GM18909 (cell line): ENCODE measurements at regions not wholly inside any gene's neighbourhood (a gene's known extent, or its start where the extent isn't known, plus 50 kb on each side); places are given as distances from the start of the nearest gene placed in this dataset.
"Not testable (repeated sequence)": the region's sequence is repeated elsewhere in the genome, so short reads cannot be mapped to it uniquely, and the experiment has no call there.

Source experiments
- ATAC-seq: cut with Tn5 transposase; IDR thresholded peaks from one replicate; pipeline ENCODE4 v1.9.1; 2021; ENCODE audit warnings: mild to moderate bottlenecking; ENCODE audit not compliant: unreplicated experiment, poor library complexity

DNA sequence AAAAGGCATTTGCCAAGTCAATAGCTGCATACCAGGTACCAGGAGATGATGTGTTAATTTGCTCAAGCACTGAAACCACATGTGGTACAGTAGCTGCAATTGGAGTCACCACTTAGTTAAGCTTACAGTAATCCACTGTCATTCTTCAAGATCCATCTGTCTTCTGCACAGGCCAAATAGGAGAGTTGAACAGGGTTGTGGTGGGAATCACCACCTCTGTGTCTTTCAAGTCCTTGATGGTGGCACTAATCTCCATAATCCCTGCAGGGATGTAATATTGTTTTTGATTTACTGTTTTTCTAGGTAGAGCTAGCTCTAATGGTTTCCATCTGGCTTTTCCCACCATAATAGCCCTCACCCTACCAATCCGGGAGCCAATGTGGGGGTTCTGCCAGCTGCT lies 91.9 kb downstream of the FCRL5 start:
- ATAC-seq: no peak

- no peak for ATAC-seq
These were observed 95.0 kb downstream of the FCRL5 start for GRCh38 chr1:157457279-157457678.

GRCh38 chr1:157455318-157455717 lies 97.0 kb downstream of the FCRL5 start:
- ATAC-seq: no peak

DNA sequence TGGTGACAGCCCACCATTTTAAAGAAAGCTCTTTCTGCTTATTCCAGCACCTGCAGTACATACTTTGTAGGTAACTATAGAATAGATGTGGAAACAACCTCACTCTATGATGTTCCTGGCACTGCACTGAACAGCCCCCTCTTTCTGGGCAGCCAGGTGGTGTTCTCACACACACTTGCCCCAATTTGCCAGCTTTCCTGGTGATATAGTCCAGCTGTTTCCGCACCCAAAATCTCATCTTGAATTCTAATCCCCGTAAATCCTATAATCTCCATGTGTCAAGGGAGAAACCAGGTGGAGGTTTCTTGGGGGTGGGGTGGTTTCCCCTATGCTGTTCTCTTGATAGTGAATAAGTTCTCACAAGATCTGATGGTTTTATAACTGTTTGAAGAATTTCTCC lies 102.2 kb downstream of the FCRL5 start:
- ATAC-seq: no peak

- no peak for ATAC-seq
These were observed 103.7 kb downstream of the FCRL5 start for GRCh38 chr1:157448636-157449035.

GRCh38 chr1:157446356-157446755 lies 106.0 kb downstream of the FCRL5 start:
- not testable (repeated sequence) for ATAC-seq

DNA sequence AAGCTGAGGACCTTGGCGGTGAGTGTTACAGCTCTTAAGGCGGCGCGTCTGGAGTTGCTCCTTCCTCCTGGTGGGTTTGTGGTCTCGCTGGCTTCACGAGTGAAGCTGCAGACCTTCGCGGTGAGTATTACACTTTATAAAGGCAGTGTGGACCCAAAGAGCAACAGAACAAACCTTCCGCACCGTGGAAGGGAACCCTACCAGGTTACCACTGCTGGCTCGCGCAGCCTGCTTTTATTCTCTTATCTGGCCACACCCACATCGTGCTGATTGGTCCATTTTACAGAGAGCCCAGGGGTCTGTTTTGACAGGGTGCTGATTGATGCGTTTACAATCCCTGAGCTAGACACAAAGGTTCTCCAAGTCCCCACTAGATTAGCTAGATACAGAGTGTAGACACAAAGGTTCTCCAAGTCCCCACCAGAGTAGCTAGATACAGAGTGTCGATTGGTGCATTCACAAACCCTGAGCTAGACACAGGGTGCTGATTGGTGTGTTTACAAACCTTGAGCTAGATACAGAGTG lies 106.6 kb downstream of the FCRL5 start:
- not testable (repeated sequence) for ATAC-seq

- ATAC-seq: no peak
These were observed 110.2 kb downstream of the FCRL5 start for GRCh38 chr1:157442065-157442464.

GRCh38 chr1:157439302-157439954 lies 112.9 kb downstream of the FCRL5 start:
- no peak for ATAC-seq

- ATAC-seq: no peak
These were observed 113.7 kb downstream of the FCRL5 start for GRCh38 chr1:157438613-157439012.

GRCh38 chr1:157438146-157438545 lies 114.2 kb downstream of the FCRL5 start:
- ATAC-seq: no peak

DNA sequence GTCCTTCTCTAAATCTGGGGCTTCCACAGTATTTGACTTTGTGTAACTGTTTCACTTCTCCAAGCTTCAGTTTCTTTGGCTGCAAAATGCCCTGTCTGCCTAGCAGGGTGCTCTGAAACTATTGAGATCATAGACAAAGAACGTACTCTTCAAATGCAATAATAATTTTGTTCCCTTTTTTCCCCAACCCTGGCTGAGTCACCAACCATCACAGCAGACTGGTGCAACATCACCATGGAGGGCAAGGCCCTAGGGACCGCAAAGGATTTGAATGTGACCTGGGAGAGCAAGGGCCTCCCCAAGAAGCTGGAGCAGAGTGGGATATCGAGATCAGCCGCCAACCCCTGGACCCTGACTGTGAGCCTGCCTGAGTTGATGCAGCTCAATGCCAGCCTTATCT lies 115.0 kb downstream of the FCRL5 start:
- ATAC-seq: no peak

- no peak for ATAC-seq
These were observed 120.6 kb downstream of the FCRL5 start for GRCh38 chr1:157431751-157432150.

GRCh38 chr1:157429601-157430240 lies 122.6 kb downstream of the FCRL5 start:
- ATAC-seq: no peak

- not testable (repeated sequence) for ATAC-seq
These were observed 128.6 kb downstream of the FCRL5 start for GRCh38 chr1:157423764-157424163.

GRCh38 chr1:157419845-157420542 lies 132.3 kb downstream of the FCRL5 start:
- no peak for ATAC-seq

- no peak for ATAC-seq
These were observed 133.7 kb downstream of the FCRL5 start for GRCh38 chr1:157418659-157419058.

DNA sequence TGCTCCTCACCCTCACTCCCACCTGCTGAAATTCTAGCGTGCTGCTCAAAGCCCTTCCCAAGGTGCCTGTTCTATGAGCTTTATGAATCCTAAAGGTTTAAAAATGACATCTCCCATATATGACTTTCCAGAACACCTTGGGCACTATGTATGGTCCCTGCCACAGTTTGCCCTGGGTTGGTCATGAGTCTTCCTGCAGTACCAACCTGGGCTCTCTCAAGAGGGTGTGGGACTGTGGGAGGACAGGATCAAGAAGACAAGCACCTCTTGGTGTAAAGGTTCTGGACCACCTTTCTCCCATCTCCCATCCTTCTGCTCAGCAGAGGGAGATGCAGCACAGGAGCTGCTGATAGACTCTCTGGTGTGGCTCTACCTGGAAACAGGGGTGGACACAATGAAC lies 134.1 kb downstream of the FCRL5 start:
- ATAC-seq: no peak

GRCh38 chr1:157415661-157416060 lies 136.7 kb downstream of the FCRL5 start:
- no peak for ATAC-seq

GRCh38 chr1:157412308-157412707 lies 140.0 kb downstream of the FCRL5 start:
- ATAC-seq: no peak

GRCh38 chr1:157411769-157412168 lies 140.5 kb downstream of the FCRL5 start:
- ATAC-seq: no peak
